H1 (cell line): ENCODE measurements at regions not wholly inside any gene's neighbourhood (a gene's known extent, or its start where the extent isn't known, plus 50 kb on each side); places are given as distances from the start of the nearest gene placed in this dataset.

Source experiments
- CTCF ChIA-PET: fragments of 300-600 bp; sonication (Branson Sonifier 250); formaldehyde crosslinking; loops from one replicate; lab custom pipeline; 2021; ENCODE audit not compliant: partially characterized antibody; lab: Charles Lee
- POLR2A ChIA-PET: fragments of 300-600 bp; sonication (Branson Sonifier 250); formaldehyde crosslinking; loops from one replicate; lab custom pipeline; 2021; ENCODE audit warnings: inconsistent platforms; ENCODE audit not compliant: partially characterized antibody; lab: Charles Lee
- DNase-seq, 2 experiments: peaks; one replicate each; pipeline versions ENCODE4 v3.0.0 to v3.0.0-alpha.2; 2010 to 2022; ENCODE audit warnings: low spot score in 2 of 2, low read depth in 1 of 2, mixed read lengths in 1 of 2
- FAIRE-seq: peaks from 2 replicates; lab custom pipeline; 2011; peaks lifted over from hg19 to GRCh38; lab: Jason Lieb, UNC
- H2AFZ ChIP-seq: 2 replicates; pipeline ENCODE4 v1.8.1; 2012; ENCODE audit warnings: low read length, inconsistent platforms
- H2AK5ac ChIP-seq: 2 replicates; pipeline ENCODE4 v1.6.1; 2013; ENCODE audit warnings: low read depth, low read length
- H2BK120ac ChIP-seq: replicated peaks from 2 replicates; pipeline ENCODE3; 2013; ENCODE audit warnings: low read depth, low read length, inconsistent platforms
- H2BK12ac ChIP-seq: 2 replicates; pipeline ENCODE4 v1.6.1; 2013; ENCODE audit warnings: low read depth, low read length
- H2BK15ac ChIP-seq: 2 replicates; pipeline ENCODE4 v1.6.1; 2013; ENCODE audit warnings: low read length
- H2BK20ac ChIP-seq: 2 replicates; pipeline ENCODE4 v1.6.1; 2013; ENCODE audit warnings: low read length
- H2BK5ac ChIP-seq: 2 replicates; pipeline ENCODE4 v1.6.1; 2013; ENCODE audit warnings: low read depth, low read length
- H3K14ac ChIP-seq: 2 replicates; pipeline ENCODE4 v1.6.1; 2013; ENCODE audit warnings: inconsistent platforms; ENCODE audit not compliant: insufficient read length
- H3K18ac ChIP-seq: 2 replicates; pipeline ENCODE4 v1.6.1; 2013; ENCODE audit warnings: low read length; ENCODE audit errors: extremely low read depth
- H3K23ac ChIP-seq: 2 replicates; pipeline ENCODE4 v1.6.1; 2013; ENCODE audit warnings: inconsistent platforms; ENCODE audit not compliant: insufficient read length
- H3K23me2 ChIP-seq: 2 replicates; pipeline ENCODE4 v1.6.1; 2013; ENCODE audit warnings: low read depth, low read length
- H3K27ac ChIP-seq: 2 replicates; pipeline ENCODE4 v1.6.1; 2011; ENCODE audit warnings: low read depth, low read length, inconsistent platforms
- H3K27me3 ChIP-seq, 4 experiments: replicated peaks in 1 of 4; 1 replicate in 1 of 4; 2 replicates in 3 of 4; pipeline versions ENCODE4 v1.6.1 to v1.8.1; 2011 to 2013; ENCODE audit warnings: low read length in 3 of 4, mild to moderate bottlenecking in 3 of 4, inconsistent platforms in 2 of 4, mixed read lengths in 2 of 4, moderate library complexity in 1 of 4; ENCODE audit not compliant: control insufficient read depth in 3 of 4, insufficient read depth in 3 of 4; ENCODE audit errors: extremely low read depth in 1 of 4
- H3K36me3 ChIP-seq, 4 experiments: 2 replicates each; pipeline versions ENCODE4 v1.6.1 to v1.8.1; 2011 to 2013; ENCODE audit warnings: mild to moderate bottlenecking in 4 of 4, low read length in 3 of 4, moderate library complexity in 2 of 4, control low read depth in 1 of 4, inconsistent platforms in 1 of 4; ENCODE audit not compliant: insufficient read depth in 4 of 4, control insufficient read depth in 2 of 4
- H3K4ac ChIP-seq: replicated peaks from 2 replicates; pipeline ENCODE3; 2013; ENCODE audit warnings: low read length, low read depth, mixed read lengths, inconsistent platforms; ENCODE audit not compliant: insufficient read length
- H3K4me1 ChIP-seq, 4 experiments: replicated peaks in 1 of 4; 1 replicate in 1 of 4; 2 replicates in 3 of 4; pipeline versions ENCODE4 v1.6.1 to v1.8.1; 2011 to 2013; ENCODE audit warnings: low read length in 3 of 4, inconsistent platforms in 2 of 4, mixed read lengths in 1 of 4; ENCODE audit not compliant: insufficient read depth in 4 of 4, control insufficient read depth in 3 of 4
- H3K4me2 ChIP-seq, 2 experiments: 2 replicates each; pipeline versions ENCODE4 v1.6.1 to v1.8.1; 2011 to 2013; ENCODE audit warnings: low read depth in 2 of 2, low read length in 2 of 2, control low read depth in 1 of 2, inconsistent platforms in 1 of 2, mild to moderate bottlenecking in 1 of 2; ENCODE audit not compliant: insufficient read depth in 1 of 2
- H3K4me3 ChIP-seq, 4 experiments: fragments of 200-600, 300-600 bp in 1 of 4; sonication (generic), shearing (Covaris generic), sonication (Bioruptor Twin) in 1 of 4; 2 replicates each; pipeline versions ENCODE4 v1.5.1 to v1.8.1; 2011 to 2016; ENCODE audit warnings: low read length in 4 of 4, low read depth in 3 of 4, control low read depth in 2 of 4, inconsistent platforms in 2 of 4, mild to moderate bottlenecking in 2 of 4, mixed read lengths in 1 of 4, moderate library complexity in 1 of 4; ENCODE audit not compliant: insufficient read depth in 2 of 4; ENCODE audit errors: extremely low read depth in 1 of 4
- H3K56ac ChIP-seq: replicated peaks from 2 replicates; pipeline ENCODE3; 2013; ENCODE audit warnings: low read depth, mild to moderate bottlenecking, mixed read lengths, low read length, inconsistent platforms; ENCODE audit not compliant: insufficient read length
- H3K79me1 ChIP-seq: 2 replicates; pipeline ENCODE4 v1.6.1; 2013; ENCODE audit warnings: low read depth, low read length, control low read depth
- H3K79me2 ChIP-seq, 2 experiments: 2 replicates each; pipeline versions ENCODE4 v1.6.1 to v1.8.1; 2012 to 2013; ENCODE audit warnings: low read length in 2 of 2, mild to moderate bottlenecking in 2 of 2, inconsistent platforms in 1 of 2; ENCODE audit not compliant: insufficient read depth in 2 of 2, control insufficient read depth in 1 of 2
- H3K9ac ChIP-seq, 4 experiments: replicated peaks in 1 of 4; 1 replicate in 1 of 4; 2 replicates in 3 of 4; pipeline versions ENCODE4 v1.6.1 to v1.8.1; 2011 to 2013; ENCODE audit warnings: low read depth in 3 of 4, low read length in 3 of 4, control low read depth in 2 of 4, mild to moderate bottlenecking in 2 of 4, moderate library complexity in 2 of 4, inconsistent platforms in 1 of 4; ENCODE audit errors: extremely low read depth in 1 of 4
- H3K9me3 ChIP-seq, 2 experiments: 2 replicates each; pipeline versions ENCODE4 v1.6.1 to v1.8.1; 2012 to 2013; ENCODE audit warnings: mild to moderate bottlenecking in 2 of 2, moderate library complexity in 2 of 2, control low read depth in 1 of 2, inconsistent platforms in 1 of 2, low read depth in 1 of 2, low read length in 1 of 2, mixed read lengths in 1 of 2; ENCODE audit not compliant: insufficient read depth in 2 of 2
- H4K20me1 ChIP-seq, 2 experiments: replicated peaks in 1 of 2; 2 replicates each; pipeline versions ENCODE3 to v1.8.1; 2011 to 2013; ENCODE audit warnings: inconsistent platforms in 2 of 2, low read length in 2 of 2, mild to moderate bottlenecking in 1 of 2; ENCODE audit not compliant: insufficient read depth in 2 of 2, control insufficient read depth in 1 of 2
- H4K5ac ChIP-seq: 2 replicates; pipeline ENCODE4 v1.6.1; 2013; ENCODE audit warnings: low read length, low read depth, mixed read lengths, inconsistent platforms; ENCODE audit not compliant: insufficient read length
- H4K8ac ChIP-seq: 2 replicates; pipeline ENCODE4 v1.8.0; 2013; ENCODE audit warnings: mild to moderate bottlenecking, moderate library complexity, low read length, inconsistent platforms; ENCODE audit not compliant: insufficient read depth; ENCODE audit errors: extremely low read depth
- H4K91ac ChIP-seq: replicated peaks from 2 replicates; pipeline ENCODE3; 2013; ENCODE audit warnings: low read length, mixed read lengths, inconsistent platforms; ENCODE audit not compliant: insufficient read length
- ASH2L ChIP-seq: fragments of 200-600, 300-600 bp; sonication (generic); IDR thresholded peaks from one replicate; pipeline ENCODE4 v1.7.1; 2017; ENCODE audit warnings: low read length
- BRCA1 ChIP-seq: IDR thresholded peaks from 2 replicates; pipeline ENCODE4 v1.6.1; 2012; ENCODE audit warnings: low read depth, low read length, improper control_type of control experiment
- CHD2 ChIP-seq: IDR thresholded peaks from 2 replicates; pipeline ENCODE4 v1.6.1; 2012; ENCODE audit warnings: low read length, improper control_type of control experiment
- EGR1 ChIP-seq: IDR thresholded peaks from 2 replicates; pipeline ENCODE4 v1.6.1; 2011; ENCODE audit warnings: low read depth, low read length, borderline replicate concordance
- GABPA ChIP-seq: IDR thresholded peaks from 2 replicates; pipeline ENCODE4 v1.6.1; 2011; ENCODE audit warnings: mild to moderate bottlenecking, low read length, moderate library complexity, borderline replicate concordance; ENCODE audit not compliant: insufficient read depth
- JUND ChIP-seq: IDR thresholded peaks from 2 replicates; pipeline ENCODE4 v1.6.1; 2011; ENCODE audit warnings: mild to moderate bottlenecking, improper control_type of control experiment, low read length
- NRF1 ChIP-seq: IDR thresholded peaks from 2 replicates; pipeline ENCODE4 v1.6.1; 2011; ENCODE audit warnings: mild to moderate bottlenecking, low read depth, low read length, improper control_type of control experiment
- PHF8 ChIP-seq: fragments of 200-600 bp; sonication (generic); conservative IDR thresholded peaks from 2 replicates; pipeline ENCODE4 v1.7.1; 2012; ENCODE audit warnings: low read depth, mild to moderate bottlenecking, inconsistent platforms, low read length, moderate library complexity
- SAP30 ChIP-seq: fragments of 300-600 bp; sonication (generic); IDR thresholded peaks from 2 replicates; pipeline ENCODE4 v1.7.1; 2012; ENCODE audit warnings: low read length, moderate library complexity, mild to moderate bottlenecking, inconsistent platforms; ENCODE audit not compliant: insufficient read depth, insufficient replicate concordance
- SP1 ChIP-seq: IDR thresholded peaks from 2 replicates; pipeline ENCODE4 v1.6.1; 2011; ENCODE audit warnings: low read depth, low read length
- SP4 ChIP-seq: IDR thresholded peaks from 2 replicates; pipeline ENCODE4 v1.6.1; 2012; ENCODE audit warnings: low read length, inconsistent platforms
- TAF7 ChIP-seq: optimal IDR thresholded peaks from 2 replicates; pipeline ENCODE3; 2011; ENCODE audit warnings: low read depth, mild to moderate bottlenecking, inconsistent platforms, low read length, moderate library complexity, borderline replicate concordance
- WGBS, 2 experiments: shearing (Covaris generic) in 1 of 2; methylation state at CpG; one replicate each; pipeline versions ENCODE4 v1.1.6 to v1.1.7; 2013 to 2015; ENCODE audit warnings: low lambda C conversion rate in 2 of 2, mixed read lengths in 2 of 2, inconsistent platforms in 1 of 2, low coverage in 1 of 2, missing lambda C conversion rate in 1 of 2; ENCODE audit not compliant: insufficient replicate concordance in 2 of 2, insufficient coverage in 1 of 2, insufficient read length in 1 of 2; ENCODE audit errors: extremely low coverage in 1 of 2, missing lambda C conversion rate in 1 of 2; 5-methylcytosine and 5-hydroxymethylcytosine counted together

DNA sequence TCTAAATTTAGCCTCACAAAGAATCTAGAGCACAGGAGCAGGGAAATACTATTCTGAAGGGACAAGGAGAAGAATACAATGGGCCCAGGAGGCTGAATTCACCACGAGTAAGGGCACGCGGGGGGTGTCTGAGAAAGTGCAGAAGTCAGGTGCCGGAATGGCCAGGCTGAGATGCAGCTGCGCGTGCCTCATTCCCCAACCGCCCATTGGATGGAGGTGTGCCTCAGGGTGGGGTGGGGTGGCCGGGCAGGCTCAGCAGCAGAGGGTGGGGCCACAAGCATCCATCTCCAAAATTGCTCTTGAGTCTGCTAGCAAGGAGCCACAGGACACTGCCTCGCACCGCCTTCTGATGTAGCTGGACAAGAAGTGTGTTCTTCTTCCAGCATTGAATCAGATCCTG is 387.0 kb downstream of the SHANK2 start:
- no peak overlapping the region for H3K9ac ChIP-seq
- no peaks in the 10 kb centered on the region for H3K36me3 ChIP-seq
- H3K14ac ChIP-seq = no peak overlapping the region
- H2BK15ac ChIP-seq = no peak overlapping the region
- no peaks in the 10 kb centered on the region for H3K79me2 ChIP-seq
- H4K5ac ChIP-seq = no peak overlapping the region
- FAIRE-seq = no peak
- H4K91ac ChIP-seq = no peak overlapping the region
- WGBS, 2 experiments = 88% methylated on average over 8 of the region's 10 CpGs; no CpG with 5 or more reads in 1 of the 2 experiments
- no peak for TF ChIP-seq ASH2L
- TF ChIP-seq GABPA = no peak
- no peak for TF ChIP-seq PHF8
- no peak for TF ChIP-seq CHD2
- no peak for TF ChIP-seq SP1
- TF ChIP-seq BRCA1 = no peak
- TF ChIP-seq EGR1 = no peak
- no peak for TF ChIP-seq SP4
- TF ChIP-seq NRF1 = no peak
- no peak for TF ChIP-seq SAP30
- TF ChIP-seq TAF7 = no peak
- no peak for TF ChIP-seq JUND
- TF ChIP-seq, all 59 proteins: peak for 0
- Histone ChIP-seq H3K23me2 (0 out of 2 replicates have a peak, but pooled peaks cover 1% of the 10 kb centered on the region), H2AFZ (no peak overlapping the region), H2BK120ac (no peak overlapping the region), H4K20me1 (peaks cover 2 to 3% of the 10 kb centered on the region in 2 experiments), H3K4me3 (no peak overlapping the region), H3K9me3 (no peaks in the 10 kb centered on the region), H4K8ac (no peak overlapping the region), H3K27ac (no peak overlapping the region), H2BK5ac (no peak overlapping the region), H3K27me3 (no peaks in the 10 kb centered on the region), H2AK5ac (no peak overlapping the region), H2BK12ac (no peak overlapping the region), H3K4me2 (no peak overlapping the region), H3K18ac (no peak overlapping the region), H3K56ac (no peak overlapping the region), H2BK20ac (no peak overlapping the region), H3K23ac (no peak overlapping the region), H3K79me1 (no peaks in the 10 kb centered on the region; the same call in 1 of the 2 replicates), H3K4me1 (peaks cover 0 to 7% (median 3%) of the 10 kb centered on the region in 4 experiments; a peak in 4 of 7 replicates), H3K4ac (no peak overlapping the region)
- POLR2A ChIA-PET = no interaction called here
- CTCF ChIA-PET = no interaction called here
- DNase-seq = no peak
